Hypothalamus (tissue), 51 donors: ENCODE measurements at regions not wholly inside any gene's neighbourhood (a gene's known extent, or its start where the extent isn't known, plus 50 kb on each side); places are given as distances from the start of the nearest gene placed in this dataset.

Experiments used
- DNase-seq, 51 donors: peaks; one replicate each; lab custom pipeline; 2025; lab: John Stamatoyannopoulos, UW

DNA sequence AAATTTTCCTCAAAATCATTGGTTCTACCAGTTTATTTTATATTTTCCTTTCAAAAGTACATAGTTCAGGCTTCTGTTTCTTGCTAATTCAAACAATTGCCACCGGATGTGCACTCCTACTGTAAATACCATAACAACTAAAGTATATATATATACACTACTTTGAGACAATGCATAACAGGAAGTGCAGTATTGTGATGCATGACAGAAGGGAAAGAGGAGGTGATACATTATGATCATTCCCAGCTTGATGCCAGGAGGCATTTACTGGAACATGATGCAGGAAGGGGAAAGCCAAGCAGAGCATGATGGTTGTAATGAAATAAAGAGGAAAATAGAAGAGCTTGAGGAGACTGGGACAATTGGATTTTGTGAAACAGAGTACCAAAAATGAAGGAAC, 215.2 kb upstream of the NT5C1B start:
- DNase-seq: no peak

- DNase-seq: no peak
Observed at GRCh38 chr2:18803141-18803939, 214.0 kb upstream of the NT5C1B start.

GRCh38 chr2:18800240-18800971, 211.0 kb upstream of the NT5C1B start:
- DNase-seq: no peak

GRCh38 chr2:18799397-18799796, 210.0 kb upstream of the NT5C1B start:
- no peak for DNase-seq

GRCh38 chr2:18797133-18797845, 207.9 kb upstream of the NT5C1B start:
- no peak for DNase-seq

DNA sequence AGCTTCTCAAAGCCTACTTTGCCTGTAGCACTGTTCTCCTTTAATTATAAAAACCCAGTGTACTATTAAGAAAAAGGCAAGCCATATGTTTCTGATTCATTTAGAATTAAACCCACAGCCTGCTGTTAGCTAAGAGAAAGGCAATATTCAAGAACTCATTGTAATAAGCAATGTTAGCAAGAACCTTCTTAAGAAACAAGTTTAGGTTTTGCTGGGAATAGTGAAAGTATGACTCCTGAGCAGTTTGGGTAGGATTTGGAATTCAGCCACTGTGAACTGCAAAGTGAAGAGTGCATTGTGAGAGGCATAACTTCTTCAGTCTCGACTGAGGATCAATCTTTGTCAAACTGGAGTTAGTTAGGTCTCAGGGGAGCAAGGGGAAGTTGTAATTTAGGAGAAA, 206.5 kb upstream of the NT5C1B start:
- no peak for DNase-seq

- DNase-seq: no peak
Observed at GRCh38 chr2:18792684-18793083, 203.3 kb upstream of the NT5C1B start.

DNA sequence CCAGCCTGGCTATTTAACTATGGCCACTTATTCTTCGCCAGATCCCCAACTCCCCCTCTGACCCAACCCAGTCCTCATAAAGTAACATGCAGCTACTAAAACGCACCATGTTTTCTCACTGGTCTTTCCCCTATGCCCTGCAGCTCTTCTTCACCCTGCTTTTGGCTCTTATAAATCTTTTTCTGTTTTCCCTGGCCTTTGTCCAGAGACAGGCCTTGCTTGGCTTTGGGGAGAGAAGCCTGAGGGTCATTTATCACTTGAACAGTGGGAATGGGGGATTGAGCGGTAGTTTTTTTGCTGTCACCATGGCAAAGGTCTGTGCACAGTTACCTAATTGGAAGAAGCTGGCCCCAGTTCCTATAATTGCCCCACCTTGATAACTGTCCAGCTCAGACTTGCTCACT, 202.9 kb upstream of the NT5C1B start:
- DNase-seq: no peak

DNA sequence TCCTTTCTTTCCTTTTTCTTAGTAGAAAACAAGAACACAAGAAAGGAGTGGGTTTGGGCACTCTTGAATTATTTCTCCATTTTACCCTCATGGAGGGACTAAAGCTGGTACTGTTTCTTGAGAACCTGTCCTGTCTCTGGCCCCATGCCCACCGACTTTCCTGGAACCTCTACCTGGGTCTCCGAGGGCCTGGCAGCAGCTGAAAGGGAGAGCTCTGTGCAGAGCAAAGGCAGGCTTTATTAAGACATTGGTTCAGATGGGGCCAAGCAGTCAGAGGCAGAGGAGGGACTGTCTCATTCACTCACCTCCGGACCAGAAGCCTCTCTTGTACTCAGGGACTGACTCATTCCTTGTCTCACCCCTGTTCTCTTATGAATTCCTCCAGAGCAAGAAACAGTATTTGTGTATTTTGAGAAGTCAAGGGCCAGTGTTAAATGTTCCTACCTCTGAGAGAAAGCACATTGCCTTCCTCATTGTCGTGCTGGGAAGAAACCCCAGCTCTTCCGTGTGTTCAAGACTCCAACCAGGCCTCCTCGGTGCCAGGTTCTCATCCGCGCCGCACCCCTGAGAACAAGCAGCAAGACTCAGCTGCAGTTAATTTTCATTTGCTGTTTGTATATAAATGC, 201.9 kb upstream of the NT5C1B start:
- DNase-seq: peak in 1 of 51 donors; percentile 13

GRCh38 chr2:18790509-18791171, 201.3 kb upstream of the NT5C1B start:
- no peak for DNase-seq

GRCh38 chr2:18788592-18788991, 199.2 kb upstream of the NT5C1B start:
- no peak for DNase-seq

- DNase-seq: no peak
Observed at GRCh38 chr2:18787726-18788125, 198.4 kb upstream of the NT5C1B start.

DNA sequence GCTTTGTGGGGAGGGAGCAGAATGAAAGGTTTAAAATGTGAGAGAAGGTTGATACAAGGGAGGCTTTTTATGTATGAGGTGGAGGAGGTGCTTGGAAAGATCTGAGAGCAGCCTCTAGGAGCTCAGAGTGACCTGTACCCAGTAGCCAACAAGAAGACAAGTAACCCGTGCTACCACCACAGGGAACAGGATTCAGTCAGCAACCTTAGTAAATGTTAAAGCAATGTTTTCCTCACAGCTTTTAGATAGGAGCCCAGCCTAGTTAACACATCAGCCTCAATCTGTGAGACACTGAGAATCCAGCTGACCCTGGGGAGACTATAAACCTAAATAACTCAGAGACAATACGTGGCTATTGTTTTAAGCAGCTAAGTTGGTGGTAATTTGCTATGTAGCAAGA, 194.9 kb upstream of the NT5C1B start:
- no peak for DNase-seq

DNA sequence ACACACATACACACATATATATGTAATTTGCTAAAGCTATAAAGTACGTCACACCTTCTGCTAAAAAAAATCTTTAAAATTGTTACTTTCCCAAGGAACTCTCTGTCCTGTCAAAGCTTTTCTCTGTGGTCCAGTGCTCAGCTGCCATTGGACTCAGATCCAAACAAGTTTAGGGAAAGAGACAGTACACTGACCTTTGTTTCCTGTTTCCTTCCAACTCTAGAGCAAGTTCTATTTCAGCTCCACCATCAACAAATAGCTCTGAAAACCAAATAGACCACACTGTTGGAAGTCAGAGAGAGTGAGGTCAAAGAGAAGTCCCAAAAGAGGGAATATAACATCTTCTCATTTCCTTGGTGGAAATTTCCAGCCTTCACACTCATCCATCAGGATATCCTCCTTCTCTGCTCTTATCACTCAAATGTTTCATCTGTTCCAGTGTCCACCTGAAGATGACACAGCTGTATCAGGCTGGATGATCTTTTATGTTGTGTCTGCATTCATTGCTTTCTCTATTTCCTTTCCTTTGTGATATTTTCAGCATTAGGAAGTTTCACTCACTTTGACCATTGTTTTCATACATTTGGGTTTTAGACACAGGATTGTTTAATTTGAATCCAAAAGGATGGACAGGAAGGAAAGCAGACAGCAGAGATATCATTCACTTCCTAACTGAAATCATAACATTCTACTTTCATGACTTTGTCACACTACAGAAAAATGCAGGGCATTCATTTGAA, 192.3 kb upstream of the NT5C1B start:
- no peak for DNase-seq

DNA sequence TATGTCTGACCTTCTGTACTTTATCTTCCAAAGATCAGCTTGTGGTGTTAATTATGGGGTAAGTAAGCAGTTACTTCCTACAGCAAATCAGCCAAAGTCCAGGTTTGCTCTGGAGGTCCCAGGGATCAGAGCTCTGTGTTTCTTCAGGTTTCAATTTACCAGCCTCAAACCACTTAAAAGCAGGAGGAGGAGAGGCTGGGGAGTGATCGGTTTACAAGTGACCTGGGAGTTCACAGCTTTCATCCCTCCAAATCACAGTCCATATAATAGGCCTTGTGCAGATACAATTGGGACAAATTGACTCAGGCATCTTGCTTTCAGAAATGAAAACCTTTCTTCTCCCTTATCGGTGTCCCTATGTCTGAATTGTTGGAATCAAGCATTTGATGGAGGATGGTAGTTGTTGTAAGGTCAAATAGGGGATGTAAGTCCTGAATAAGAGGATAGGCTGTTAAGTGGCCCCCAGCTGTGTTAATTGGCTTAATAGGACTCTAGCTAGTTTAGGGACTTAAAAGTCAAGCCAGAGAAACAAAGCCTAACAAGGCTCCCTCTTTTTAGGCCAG, 188.0 kb upstream of the NT5C1B start:
- no peak for DNase-seq

DNA sequence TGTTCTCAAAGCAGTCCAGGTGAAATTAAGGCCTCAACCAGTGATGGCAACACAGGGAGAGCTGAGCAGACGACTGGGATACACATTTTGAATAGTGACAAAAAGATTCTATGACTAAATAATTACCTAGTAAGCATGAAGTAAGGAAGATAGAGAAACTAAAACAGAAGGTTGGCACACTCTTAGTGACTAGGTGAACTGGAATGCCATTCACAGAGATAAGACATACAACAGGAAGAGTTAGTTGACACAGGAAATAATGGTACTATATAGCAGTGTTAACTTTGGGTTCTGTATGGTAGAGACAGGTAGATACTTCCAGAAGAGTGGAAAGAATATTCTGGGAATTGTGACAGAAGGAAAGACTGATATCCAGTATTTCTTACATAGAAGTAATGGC, 181.8 kb upstream of the NT5C1B start:
- no peak for DNase-seq

DNA sequence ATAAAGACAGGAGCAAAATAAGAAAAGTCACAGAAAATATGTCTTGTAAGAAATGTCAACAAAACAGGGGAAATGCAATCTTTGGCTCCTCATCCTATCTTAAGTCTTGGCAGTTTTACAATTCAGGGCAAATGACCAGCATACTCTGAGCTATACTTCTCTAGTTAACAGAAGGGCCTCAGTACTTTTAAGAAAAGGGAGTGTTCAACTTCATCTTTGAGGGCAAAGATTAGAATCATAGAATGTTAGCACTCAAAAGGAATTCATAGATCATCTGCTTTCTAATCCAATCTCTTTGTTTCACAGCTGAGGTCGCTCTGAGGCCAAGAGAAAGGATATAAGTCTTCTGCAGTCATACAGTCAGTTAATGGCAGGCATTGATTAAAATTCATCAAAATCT, 174.0 kb upstream of the NT5C1B start:
- DNase-seq: no peak

DNA sequence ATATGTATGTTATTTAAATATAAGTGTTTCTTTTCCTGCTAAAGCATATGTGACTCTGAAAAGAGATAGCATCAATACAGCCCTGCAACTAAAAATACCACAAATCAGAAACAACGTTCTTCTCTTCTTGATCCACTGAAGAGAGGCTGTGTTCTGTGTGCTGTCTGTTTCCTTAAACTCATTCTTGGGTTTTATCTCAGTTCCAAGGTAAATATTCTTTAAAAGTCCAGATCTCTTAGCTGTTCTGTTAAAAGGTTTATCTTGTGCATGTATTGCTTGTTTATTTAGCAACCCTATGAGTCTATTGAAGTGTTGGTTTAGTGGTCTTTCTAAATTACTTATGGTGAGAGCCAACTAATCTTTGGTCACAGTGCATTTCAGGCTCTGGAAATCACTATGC, 173.3 kb upstream of the NT5C1B start:
- no peak for DNase-seq

DNA sequence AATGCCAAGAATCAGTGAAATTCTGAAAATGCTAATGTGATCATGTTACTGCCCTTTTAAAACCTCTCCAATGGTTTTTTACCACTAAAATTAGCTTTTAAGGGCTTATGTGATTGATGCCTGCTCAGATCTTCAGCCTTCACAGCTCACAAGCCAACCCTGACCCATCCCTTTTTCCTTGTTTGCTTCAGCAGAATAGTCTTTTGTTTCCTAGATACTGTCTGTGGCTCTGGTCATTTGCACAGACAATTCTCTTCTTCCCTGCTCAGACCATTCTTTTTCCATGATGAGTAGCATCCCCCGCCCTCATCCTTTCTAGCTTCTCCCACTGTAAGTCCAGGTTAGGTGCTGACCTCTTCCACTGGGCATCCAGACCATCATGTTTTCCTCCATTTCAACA, 164.9 kb upstream of the NT5C1B start:
- DNase-seq: no peak

DNA sequence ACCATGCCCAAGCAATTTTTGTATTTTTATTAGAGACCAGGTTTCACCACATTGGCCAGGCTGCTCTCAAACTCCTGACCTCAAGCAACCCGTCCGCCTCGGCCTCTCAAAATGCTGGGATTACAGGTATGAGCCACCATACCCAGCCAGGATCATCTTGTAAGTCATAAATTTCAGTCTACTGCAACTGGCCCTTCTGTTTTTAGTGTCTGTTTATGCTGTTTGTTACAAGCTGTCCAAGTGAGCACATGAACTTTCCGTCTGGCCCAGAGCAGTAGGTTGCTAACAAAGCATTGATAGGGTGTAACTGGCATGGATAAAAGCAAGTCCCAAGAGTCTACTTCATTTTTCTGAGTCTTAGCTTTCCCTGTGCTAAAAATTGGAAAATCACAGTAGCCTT, 164.4 kb upstream of the NT5C1B start:
- no peak for DNase-seq
